Kidney glomerular epithelial cell (primary cell): ENCODE measurements at regions not wholly inside any gene's neighbourhood (a gene's known extent, or its start where the extent isn't known, plus 50 kb on each side); places are given as distances from the start of the nearest gene placed in this dataset.

Source experiments
- DNase-seq: peaks from one replicate; lab custom pipeline; 2025; lab: John Stamatoyannopoulos, UW

DNA sequence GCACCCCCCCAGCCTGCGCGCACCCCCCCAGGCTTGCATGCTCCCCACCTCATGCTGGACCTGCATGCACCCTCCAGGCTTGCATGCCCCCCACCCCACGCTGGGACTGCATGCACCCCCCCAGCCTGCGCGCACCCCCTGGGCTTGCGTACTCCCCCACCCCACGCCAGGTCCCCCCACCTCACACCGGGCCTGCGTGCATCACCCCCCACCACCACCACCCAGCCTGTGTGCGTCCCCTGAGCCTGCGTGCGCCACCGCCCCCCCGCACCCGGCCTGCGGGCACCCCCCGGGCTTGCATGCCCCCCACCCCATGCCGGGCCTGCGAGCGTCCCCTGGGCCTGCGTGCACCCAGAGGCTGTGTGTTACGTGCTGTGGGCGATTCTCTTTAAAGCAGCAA, 61.0 kb upstream of the SLCO4A1 start:
- no peak for DNase-seq

DNA sequence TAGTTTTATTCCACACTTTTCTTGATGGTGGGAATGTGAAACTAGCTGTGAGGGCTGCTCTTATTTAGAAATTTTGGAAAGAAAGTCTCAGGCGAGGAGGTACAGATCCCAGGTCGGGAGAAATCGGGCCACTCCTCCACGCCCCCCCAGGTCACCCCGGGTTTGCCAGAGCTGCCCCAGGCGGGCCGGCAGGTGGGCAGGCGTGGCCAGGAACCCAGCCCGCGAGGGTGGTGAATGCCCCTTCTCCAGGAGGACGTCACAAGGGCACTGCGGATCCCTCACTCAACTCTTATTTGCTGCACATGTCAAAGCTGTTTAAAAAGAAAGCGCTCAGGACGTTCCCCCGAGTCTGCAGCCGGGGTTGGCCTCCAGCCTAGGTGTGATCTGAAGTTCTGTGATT, 60.5 kb upstream of the SLCO4A1 start:
- DNase-seq, result no peak

DNA sequence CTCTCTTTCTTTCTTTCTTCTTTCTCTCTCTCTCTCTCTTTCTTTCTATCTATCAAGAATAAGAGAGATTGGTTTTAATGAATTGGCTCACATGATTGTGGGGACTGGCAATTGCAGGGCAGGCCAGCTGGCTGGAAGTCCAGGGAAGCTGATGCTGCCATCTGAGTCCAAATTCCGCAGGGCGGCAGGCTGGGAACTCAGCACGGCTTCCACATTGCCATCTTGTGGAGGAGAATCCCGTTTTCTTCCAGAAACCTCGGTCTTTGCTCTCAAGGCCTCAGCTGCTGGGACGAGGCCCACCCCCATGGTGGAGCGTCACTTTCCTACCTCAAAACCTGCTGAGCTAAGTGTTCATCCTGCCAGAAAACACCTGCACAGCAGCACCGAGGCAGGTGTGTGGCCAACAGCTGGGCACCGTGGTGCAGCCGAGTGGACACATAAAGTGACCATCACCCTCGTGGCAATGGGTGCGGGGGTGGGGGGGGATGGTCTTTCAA, 58.8 kb upstream of the SLCO4A1 start:
- no peak for DNase-seq

DNA sequence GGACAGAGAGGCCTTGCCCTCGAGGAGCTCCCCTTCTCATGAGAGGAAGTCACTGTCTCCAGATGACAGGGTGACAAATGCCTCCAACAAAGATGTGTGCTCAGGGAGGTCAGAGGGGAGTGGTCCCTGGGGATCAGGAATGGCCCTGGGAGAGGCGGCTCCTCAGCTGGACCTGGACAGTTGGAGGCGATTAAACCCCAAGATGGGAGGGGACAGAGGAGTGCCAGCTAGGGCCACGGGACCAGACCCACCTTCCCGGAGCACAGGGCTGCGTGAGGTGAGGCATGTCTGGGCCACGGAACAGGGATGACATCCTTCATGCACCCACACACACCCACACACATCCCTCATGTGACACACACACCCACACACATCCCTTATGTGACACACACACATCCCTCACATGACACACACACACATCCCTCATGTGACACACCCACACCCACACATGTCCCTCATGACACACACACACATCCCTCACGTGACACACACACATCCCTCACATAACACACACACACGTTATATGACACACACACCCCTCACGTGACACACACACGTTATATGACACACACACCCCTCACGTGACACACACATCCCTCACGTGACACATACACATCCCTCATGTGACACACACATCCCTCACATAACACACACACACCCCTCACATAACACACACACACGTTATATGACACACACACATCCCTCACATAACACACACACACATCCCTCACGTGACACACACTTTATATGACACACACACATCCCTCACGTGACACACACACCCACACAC, 57.4 kb upstream of the SLCO4A1 start:
- DNase-seq, result no peak

DNA sequence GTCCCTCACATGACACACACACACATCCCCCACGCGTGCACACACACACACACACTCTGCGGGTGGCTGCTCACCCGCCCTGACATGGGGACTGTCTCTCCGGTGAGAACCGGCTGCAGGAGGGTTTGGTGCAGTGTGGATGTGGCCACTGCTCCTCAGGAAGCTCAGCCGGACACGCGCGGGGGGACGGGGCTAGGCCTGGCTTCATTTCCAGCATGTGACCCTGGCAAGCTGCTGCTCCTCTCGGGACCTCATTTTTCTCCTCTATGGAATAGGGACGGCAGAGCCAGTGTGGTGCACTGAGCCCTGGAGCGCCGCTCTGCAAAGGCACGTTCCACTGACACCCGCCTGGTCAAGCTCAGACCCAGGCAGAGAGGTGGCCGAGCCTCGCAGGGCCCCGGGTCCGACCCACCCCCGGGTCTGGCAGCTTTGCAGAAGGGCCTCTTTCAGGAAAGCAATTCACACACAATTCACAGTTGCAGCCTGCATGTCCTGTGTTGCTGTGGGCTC, 56.8 kb upstream of the SLCO4A1 start:
- no peak for DNase-seq

DNA sequence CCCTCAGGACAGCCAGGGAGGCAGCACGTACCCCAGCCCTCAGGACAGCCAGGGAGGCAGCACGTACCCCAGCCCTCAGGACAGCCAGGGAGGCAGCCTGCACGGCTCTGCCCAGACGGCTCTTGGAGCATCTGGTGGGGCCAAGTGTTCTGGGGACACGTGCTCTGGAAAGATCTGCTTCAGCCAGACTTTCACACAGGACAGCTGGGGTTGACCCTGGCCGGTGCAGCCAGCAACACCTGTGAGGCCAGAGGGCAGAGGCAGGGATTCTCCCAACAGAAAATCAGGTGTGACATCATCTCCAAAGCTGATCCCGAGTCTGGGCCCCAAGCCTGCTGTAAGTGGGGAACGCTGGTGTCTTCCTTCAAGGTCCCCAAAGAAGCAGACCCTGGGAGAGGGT, 55.5 kb upstream of the SLCO4A1 start:
- DNase-seq, result no peak

DNA sequence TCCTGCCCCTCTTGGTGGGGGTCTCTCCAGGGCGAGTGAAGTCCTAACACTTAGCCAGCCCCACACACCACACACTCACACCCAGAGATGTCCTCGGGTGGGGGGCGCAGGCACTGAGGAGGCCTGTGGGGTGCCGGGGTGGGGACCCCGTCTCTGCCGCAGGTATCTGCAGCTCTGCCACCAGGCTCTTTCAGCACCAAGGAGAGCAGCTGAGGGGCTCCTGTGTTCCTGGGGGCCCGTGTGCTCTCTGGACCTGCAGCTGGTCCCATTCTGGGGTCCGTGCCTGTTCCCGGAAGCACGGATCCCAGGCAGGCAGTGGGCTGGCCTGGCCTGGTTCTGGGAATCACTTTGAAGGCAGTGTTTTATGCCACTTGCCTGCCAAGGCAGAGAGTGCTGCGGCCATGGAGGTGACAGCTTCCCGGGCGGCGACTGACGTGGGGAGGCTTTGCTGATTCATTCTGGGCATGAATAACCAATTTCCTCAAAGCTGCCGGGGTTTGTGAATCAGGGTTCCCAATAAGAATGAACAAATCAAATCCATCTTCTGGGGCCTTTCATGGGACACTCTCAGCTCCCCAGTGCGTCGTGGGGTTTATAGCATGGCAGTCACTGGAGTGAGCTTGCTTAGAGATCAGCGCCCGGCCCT, 54.4 kb upstream of the SLCO4A1 start:
- DNase-seq, result no peak

DNA sequence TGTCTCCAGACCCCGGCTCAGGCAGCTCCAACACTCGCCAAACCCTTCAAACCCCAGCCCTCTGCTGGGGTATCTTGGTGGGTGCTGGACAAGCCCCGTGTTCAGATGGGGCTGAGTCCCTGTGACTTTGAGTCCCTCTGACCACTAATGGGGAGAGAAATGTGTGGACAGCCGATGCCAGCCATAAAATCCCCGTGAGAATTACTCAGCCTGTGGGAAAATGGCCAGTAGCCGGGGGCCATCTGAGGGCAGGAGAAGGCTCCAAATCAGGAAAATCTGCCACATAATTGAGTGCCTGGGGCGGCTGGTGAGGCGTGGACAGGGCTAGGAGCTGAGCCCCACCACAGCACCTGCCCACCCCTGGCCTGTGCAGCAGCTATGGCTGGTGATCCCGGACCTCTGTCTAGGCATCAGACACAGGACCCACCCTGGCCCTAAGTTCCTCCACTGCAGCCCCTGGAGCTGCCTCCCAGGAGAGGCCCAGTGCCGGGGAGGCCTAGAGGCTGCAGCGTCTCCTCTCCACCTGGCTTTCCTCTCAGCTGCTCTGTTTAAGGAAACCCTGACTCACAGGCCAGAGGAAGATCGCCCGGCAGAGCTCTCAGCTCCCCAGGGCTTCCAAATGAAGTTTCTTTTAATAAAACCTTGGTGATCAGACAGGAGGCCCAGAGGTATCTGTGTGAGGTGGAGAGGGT, 53.7 kb upstream of the SLCO4A1 start:
- DNase-seq, result no peak

DNA sequence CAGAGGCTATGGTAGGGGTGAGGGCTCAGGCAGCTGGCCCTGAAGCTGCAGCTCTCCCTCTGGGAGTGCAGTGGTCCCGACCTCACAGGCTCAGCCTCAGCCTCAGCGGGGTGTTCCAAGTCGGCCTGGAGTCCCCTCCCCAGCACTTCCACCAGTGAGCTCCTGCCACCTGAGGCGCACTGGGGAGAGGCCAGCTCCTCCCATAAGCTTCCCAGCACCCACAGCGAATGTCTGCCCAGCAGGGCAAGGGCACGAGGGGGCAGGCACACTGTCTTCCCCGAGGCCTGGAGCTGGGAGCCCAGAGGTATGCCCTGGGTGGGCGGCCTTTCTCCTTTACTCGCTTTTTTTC, 53.2 kb upstream of the SLCO4A1 start:
- DNase-seq, result no peak

DNA sequence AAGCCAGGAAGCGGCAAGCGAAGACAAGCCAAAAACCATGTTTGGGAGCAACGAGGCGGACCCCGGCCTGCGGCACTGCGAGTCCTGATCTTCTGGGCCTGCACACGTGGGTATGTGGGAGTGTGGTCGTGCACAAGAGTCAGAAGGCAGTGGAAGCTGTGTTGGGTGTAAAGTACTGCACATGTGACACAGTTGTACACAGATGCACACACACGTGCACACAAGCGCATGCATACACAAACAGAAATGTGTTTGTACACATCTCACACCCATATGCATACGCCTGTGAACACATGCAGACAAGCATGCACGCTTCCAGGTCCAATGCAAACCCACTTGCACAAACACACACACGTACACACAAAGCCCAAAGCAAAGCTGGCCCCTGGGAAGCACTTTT, 52.6 kb upstream of the SLCO4A1 start:
- no peak for DNase-seq

DNA sequence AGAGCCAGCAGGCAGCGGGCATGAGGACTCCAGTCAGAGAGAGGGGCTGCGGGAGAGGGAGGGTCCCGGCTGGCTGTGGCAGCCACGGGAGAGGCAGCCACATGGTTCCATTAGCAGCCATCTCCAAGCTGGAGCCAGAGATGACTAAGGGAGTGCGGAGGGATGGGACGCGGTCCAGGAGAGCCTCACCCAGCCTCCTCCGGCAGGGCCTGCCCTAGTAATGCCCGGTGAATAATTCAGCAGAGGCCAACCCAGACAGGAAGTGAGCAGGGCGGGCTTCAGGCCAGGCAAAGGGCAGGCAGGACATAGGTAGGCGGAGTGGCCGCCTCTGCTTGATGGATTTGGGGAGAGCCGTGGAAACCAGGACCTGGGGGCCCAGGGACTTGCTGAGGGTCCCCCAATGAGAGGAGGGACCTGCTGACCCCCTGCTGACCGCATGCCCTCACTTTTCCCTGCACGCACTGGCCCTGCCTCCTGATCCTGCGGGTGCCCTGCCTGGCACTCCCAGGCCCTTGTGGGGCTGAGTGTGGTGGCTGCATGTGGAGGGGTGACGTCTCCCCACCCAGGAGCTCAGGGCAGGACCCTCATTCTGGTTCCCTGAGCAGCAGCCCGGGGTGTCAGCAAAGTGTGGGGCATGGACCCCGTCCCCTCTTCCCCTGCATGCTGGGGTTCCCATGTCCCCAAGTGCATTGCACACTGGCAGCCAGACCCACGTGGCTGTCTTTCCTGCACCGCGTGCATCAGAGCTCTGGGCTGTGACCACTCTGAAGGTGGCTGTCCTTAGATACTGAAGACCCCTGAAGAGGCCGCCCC, 51.8 kb upstream of the SLCO4A1 start:
- peak; percentile 59 for DNase-seq

DNA sequence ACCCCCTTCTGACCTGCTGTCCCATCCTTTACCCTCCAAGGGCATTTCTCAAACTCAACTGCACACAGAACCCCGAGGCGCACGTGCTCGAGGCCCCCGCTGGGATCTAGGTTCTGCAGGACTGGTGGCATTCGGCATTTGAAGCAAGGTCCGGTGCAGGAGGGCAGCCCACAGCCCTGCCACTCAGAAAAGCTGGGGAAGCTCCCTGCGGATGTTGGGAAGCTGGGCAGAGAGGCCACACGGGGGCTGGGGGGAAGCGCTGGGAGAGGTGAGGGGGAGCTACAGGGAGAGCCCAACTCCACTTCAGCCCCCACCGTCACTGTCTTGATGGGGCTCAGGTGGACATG, 51.2 kb upstream of the SLCO4A1 start:
- no peak for DNase-seq

DNA sequence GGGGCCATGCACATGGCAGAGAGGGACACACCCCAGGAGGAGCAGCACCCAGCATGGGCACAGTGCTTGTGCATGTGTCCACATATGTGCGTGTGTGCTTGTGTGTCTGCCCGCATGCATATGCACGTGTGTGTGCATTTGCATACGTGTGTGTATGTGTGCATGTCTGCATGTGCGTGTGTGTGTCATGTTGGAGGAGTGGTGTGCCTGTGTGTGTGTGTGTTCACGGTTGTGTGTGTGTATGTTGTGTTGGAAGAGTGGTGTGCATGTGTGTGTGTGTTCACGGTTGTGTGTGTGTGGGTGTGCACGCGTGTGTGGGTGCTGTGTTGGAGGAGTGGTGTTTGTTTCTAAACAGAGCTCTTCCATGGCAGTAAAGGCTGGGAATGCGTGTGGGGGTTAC, 50.7 kb upstream of the SLCO4A1 start:
- DNase-seq, result no peak
